GM12865 (cell line): ENCODE measurements at regions not wholly inside any gene's neighbourhood (a gene's known extent, or its start where the extent isn't known, plus 50 kb on each side); places are given as distances from the start of the nearest gene placed in this dataset.

Source experiments
- DNase-seq: peaks from one replicate; pipeline ENCODE4 v3.0.0; 2010; ENCODE audit warnings: low read depth
- H3K4me3 ChIP-seq: 2 replicates; pipeline ENCODE4 v1.5.1; 2011; ENCODE audit warnings: mild to moderate bottlenecking, low read depth, low read length, control low read depth
- CTCF ChIP-seq: IDR thresholded peaks from 2 replicates; pipeline ENCODE4 v1.5.1; 2011; ENCODE audit warnings: low read length, control low read depth, low read depth, inconsistent platforms; ENCODE audit not compliant: insufficient read depth; ENCODE audit errors: missing control alignments

GRCh38 chr5:71939452-71940230 is 167.6 kb upstream of the MAP1B start:
- no peak overlapping the region for H3K4me3 ChIP-seq
- TF ChIP-seq CTCF: no peak
- no peak for DNase-seq

- DNase-seq: no peak
- no peak overlapping the region for H3K4me3 ChIP-seq
- no peak for TF ChIP-seq CTCF
Measured at GRCh38 chr5:71943874-71944273, 163.4 kb upstream of the MAP1B start.

GRCh38 chr5:71945436-71945835 is 161.8 kb upstream of the MAP1B start:
- H3K4me3 ChIP-seq: no peak overlapping the region
- TF ChIP-seq CTCF: no peak
- no peak for DNase-seq

GRCh38 chr5:71946343-71947030 is 160.8 kb upstream of the MAP1B start:
- DNase-seq: no peak
- H3K4me3 ChIP-seq: no peak overlapping the region
- TF ChIP-seq CTCF: no peak

GRCh38 chr5:71948206-71948605 is 159.1 kb upstream of the MAP1B start:
- no peak for DNase-seq
- TF ChIP-seq CTCF: no peak
- no peak overlapping the region for H3K4me3 ChIP-seq

GRCh38 chr5:71949772-71950171 is 157.5 kb upstream of the MAP1B start:
- TF ChIP-seq CTCF: no peak
- H3K4me3 ChIP-seq: no peak overlapping the region
- no peak for DNase-seq
